HG03432 (cell line): ENCODE measurements at regions not wholly inside any gene's neighbourhood (a gene's known extent, or its start where the extent isn't known, plus 50 kb on each side); places are given as distances from the start of the nearest gene placed in this dataset.

Experiments
- ATAC-seq: cut with Tn5 transposase; IDR thresholded peaks from one replicate; pipeline ENCODE4 v1.9.1; 2021; ENCODE audit warnings: mild to moderate bottlenecking, moderate library complexity; ENCODE audit not compliant: unreplicated experiment

DNA sequence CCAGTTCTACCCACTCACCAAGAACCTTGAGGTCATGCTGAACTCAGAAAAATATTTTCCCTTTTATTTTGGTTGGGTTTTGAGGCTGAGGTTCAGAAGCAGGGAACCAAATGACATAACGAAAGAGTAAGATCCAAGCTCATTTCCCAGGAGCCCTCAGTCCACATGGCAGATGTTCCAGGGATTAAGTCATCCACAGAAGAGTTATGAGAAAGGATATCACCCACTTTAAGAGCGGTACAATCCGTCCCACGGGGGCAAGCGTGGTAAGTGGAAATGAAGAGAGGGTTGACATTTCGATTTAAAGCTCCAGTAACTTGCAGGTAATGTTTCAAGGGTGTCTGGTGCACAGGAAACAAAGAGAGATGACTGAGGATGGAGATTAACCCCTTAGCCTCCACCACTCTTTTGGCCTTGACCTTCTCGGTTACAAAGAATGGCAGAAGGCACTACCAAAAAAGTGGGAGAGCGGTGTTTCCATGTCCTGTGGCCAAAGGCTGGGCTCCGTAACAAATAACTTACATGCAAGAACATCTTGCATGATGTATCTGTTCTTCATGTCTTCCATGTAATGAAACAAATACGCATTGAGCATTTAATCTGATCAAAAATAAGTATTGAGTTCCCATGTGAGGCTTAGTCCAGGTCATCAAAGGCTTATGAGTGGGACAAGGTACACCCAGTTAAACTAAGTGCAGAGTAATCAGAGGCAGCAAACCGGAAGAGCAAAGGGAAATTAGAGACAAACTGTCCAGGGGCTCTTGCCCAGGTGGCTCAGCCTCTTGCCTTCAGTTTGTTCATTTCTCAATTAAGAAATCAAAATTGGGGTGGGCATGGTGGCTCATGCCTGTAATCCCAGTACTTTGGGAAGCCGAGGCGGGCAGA, 241.4 kb downstream of the TOMM20 start:
- no peak for ATAC-seq

DNA sequence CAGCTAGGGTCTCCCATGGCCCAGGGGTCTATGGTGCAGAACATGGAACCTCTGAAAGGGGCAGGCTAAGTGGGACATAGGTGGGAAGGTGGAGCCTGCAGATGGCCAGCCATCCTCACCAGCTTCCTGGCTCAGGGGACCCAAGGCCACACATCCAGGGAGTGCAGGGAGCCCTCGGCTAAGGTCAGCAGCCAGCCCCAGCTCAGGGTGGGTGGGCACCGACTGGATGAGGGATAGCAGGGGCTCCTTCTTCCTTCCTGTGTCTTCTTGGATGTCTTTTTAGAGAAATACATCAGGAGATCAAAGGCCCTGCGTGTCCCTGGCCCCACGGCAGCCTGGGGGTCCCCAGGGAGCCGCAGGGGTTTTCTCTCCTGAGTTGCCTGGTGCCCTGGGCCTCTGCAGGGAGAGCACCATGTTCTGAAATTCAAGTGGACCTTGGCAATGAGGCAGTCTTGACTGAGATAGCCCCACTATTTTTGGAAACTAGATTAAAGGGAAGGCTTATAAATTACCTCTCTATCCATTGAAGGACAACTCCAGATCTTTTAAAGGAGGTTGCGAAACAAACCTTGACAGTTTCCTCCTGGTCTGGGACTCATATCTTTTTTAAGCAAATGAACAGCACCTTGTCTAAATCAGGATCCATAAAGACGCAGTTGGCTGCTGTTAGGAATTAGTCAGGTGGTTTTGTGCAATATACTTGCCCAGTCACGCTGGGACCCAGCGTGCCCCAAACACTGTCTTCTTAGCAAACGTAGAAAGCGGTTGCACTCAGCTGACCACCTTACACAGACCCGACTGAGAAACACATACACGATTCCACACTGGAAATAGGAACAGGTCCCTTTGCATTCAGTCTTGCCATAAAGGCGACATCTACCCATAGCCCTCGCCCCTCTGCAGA, 242.3 kb downstream of the TOMM20 start:
- no peak for ATAC-seq

DNA sequence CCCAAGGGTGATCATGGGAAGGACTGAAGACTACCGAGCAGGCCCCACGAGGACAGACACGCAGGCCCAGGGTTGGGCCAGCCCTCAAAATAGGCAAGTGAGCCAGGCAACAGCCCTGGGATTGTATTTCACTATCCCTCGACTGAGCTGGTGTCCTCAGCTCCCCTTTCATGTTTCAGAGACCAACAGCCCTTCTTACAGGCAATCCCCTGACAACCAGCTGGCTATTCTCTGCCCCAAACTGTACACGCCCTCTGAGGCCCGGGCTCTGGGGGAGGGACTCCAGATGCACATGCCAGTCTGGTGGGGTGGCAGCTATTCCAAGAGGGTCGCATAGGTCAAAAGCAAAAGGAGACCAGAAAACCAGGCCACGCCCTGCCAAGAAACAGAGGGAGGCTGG, 243.0 kb downstream of the TOMM20 start:
- ATAC-seq: no peak

DNA sequence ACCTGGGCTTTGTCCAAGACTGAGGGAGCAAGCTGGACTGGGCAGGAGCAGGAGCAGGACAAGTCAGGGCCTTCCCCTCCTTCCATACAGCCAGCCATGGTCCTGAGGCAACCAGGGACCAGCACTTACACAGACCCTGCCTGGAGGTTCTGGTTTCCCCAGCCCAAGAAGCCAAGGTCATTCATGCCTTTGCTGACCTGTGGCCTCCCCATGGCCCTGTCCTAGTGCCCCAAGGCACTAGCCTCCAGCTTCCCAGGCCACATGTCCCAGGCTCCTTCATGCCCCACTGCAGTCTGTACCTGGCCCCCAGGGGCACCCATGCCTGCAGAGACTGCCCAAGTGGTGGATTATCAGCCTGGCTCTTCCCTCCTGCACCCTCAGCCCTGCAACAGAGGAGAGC, 243.9 kb downstream of the TOMM20 start:
- no peak for ATAC-seq

DNA sequence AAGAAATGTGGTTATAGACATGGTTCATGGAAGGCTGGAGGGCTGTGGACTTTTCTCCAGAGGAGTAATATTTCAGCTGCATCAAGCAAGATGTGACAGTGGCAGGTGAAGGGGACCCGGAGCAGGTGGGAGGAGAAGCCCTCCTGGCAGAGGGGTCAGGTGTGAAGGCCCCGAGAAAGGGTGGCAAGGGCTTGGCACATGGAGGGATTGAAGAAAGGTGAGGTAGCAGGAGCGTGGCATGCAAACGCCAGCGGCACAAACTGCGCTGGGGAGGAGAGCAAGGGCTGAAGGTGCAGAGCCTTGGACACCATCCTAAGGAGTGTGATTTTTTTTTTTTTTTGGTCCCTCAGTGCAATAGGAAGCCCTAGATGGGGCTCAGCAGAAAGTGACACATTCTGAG, 244.6 kb downstream of the TOMM20 start:
- no peak for ATAC-seq

DNA sequence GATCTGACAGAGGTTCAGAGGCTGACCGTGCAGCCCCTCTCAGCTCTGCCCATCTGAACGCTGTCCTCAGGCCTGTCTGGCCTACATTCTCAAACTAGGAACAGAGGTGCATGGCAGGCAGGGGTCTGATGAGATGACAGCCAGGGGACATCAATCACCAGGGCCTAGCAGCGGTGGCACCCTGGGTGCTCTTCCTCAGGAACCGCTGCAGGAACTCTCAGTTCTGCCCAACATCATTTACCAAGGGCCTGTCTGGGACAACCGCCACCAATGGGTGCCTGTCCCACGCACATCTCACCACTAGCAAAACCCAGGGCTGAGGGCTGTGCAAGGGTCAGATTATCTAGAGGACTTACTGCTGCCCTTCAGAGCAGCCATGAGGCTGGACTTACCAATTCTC, 245.7 kb downstream of the TOMM20 start:
- no peak for ATAC-seq

DNA sequence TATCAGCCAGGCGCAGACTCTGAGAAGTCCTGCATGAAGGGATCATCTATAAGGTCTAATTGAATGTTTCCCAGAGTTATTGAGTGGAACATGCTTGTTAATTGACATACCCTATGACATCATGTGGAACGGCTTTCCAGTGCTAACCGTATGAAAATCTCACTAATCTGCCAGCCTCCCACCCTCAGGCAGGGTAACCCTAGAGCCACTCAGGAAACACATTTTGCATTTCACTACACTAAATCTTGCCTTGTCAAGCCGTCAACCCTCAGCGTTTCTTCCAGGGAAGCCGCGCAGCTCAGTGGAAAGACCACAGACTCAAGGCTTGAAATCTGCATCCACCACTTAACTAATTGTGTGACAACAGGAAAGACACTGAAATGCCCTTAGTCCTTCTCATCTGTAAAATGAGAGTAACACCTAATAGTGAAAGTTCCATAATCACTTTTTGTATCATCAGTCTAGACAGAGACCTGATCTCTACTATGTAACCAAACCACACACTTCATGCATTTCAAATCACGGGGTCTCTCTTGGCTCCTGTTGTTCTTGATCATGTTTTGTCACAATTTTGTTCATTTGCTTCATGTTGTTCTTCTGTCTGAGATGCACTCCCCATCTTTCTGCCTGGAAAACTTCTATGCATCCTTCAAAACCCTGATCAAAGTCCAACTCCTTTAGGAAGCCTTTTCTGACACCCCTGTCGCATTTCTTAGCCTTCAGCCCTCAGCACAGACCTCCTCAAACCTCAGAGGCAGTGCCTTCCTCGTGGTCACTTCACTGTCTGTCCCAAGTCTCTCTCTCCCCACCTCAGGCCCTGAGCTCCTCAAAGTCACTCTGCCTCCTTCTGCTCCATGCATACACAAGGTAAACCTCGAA, 246.5 kb downstream of the TOMM20 start:
- peak; percentile 88 for ATAC-seq

DNA sequence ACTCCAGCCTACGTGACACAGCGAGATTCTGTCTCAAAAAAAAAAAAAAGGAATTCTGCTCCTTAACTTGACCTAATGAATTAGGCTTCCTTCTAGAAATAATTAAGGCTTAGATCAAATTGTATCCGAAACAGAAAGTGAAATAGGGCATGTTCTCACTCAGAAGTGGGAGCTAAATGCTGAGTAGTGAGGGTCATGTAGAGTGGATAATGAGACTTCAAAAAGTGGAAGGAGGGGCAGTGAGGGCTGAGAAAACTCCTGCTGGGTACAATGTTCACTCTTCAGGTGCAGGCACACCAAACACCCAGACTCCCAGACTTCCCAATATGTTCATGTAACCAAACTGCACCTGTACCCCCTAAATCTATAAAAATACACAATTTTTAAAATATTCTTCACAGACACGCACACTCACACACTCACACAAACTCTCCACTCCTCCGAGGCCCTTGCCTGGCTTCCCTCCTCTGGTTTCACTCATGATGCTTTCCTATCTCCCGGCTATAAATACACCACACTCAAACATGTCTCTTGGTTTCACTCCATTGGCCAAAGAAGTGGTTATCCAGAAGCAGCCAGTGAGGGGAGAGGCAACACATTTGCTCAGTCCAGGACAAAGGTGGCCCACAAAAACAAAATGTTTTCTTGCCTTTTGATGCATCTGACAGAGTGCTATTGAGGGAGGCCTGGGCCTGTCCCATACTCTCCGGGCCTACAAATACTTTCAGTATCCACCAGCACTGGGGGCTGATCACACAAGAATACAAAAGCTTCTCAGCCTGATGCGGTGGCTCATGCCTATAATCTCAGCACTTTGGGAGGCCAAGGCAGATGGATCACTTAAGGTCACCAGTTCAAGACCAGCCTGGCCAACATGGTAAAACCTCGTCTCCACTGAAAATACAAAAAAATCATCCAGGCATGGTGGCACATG, 249.2 kb downstream of the TOMM20 start:
- ATAC-seq: no peak

DNA sequence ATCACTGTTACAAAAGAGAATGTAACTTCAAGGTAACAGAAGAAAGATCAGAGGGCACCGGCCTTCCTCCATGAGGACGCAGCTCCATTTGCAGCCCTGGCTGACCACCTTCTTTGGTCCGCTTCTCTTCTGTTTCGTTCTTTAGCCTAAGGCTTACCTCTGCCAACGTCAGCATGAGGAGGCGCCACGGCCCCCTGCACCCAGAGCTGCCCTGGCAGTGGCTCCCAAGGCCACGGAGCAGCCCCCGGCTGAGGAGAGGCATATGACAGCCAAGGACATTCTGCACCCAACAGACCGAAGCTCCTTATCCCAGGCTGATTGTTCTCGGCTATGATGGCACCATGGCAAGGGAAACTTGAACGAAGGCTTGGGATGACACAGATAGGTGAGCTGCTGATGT, 250.3 kb downstream of the TOMM20 start:
- no peak for ATAC-seq

DNA sequence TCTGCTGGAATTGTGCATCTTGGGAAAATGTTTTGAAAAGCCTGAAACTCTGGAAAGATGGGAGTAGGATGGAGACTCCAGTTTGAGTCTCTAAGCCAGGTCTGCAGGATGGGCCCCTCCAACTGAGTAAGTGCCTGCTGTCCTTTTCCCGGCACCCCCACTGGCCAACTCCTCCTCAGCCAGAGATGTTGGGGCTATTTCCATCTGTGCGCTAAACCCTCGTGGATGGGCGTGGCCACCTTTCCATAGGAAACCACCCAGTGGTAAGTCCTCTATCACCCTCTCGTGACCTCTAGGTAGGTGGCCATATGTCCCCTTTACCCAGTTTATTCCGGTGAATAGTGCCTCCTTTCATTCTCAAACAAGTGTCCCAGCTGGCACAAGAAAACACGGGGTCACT, 250.9 kb downstream of the TOMM20 start:
- ATAC-seq: no peak

DNA sequence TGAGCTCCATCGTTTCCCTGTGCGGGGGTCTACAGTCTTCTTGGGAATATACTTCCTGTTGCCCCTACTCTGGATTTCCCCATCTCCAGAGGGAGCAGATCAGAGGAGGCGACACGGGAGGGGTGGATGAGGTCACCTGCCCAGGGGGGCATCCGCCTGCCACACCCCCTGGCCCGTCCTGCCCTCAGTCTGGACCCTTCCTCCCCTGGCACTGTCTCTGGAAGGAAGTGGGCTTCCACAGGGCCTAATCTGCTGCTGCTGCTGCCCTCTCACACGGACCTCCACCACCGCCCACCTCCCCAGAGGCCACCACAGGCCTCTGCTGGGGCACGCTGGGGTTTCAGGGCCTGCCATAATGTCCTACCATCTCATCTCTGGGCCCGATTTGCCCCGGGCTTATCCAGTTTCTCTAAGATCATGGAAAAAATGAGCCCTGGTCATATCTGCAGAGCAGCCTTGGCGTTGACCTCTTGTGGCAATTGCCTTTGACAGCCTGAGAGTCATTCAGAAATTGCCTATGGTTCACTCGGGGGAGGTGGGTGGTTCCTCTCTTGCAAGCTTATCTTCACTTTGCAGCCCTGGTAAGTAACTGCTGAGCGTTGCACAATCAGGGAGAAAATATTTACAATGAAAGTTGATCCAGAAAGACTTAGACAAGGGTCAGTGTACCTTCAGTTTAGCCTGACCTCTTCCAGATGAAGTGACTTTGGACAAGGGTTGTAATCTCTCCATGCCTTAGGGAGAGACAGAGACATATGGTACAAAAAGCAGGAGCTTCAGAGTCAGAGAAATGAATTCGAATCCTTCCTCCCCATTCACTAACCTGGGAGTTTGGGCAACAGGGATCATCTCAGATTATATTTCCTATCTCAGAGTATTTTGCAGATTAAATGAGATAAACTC, 252.4 kb downstream of the TOMM20 start:
- no peak for ATAC-seq

DNA sequence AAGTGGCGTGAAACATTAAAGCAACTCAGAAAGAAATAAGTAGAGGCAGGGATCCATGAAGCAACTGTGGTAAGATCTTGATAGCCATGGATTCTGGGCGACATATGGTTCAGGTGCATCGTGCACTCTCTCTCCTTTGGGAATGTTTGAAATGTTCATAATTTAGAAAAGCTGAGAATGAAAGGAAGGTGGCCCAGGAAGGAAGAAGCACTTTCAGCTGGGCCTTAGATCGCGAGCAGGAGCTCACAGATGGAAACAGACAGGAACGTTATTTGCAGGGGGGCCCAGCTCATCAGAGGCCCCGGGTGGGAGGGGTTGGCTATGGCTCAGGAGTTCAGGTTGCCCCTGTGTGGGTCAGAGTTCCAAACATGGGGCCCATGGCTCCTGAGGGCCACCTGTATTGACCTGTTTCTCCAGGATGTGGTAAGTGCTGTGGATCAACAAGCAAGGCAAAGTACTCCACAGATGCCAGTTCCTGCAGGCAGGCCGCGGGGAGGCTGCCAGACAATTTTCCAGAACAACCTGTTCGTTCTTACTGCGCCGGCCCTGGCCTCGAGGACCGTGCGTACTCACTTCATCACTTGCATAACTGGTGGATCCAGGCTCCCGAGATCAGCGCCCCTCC, 253.2 kb downstream of the TOMM20 start:
- ATAC-seq: no peak

DNA sequence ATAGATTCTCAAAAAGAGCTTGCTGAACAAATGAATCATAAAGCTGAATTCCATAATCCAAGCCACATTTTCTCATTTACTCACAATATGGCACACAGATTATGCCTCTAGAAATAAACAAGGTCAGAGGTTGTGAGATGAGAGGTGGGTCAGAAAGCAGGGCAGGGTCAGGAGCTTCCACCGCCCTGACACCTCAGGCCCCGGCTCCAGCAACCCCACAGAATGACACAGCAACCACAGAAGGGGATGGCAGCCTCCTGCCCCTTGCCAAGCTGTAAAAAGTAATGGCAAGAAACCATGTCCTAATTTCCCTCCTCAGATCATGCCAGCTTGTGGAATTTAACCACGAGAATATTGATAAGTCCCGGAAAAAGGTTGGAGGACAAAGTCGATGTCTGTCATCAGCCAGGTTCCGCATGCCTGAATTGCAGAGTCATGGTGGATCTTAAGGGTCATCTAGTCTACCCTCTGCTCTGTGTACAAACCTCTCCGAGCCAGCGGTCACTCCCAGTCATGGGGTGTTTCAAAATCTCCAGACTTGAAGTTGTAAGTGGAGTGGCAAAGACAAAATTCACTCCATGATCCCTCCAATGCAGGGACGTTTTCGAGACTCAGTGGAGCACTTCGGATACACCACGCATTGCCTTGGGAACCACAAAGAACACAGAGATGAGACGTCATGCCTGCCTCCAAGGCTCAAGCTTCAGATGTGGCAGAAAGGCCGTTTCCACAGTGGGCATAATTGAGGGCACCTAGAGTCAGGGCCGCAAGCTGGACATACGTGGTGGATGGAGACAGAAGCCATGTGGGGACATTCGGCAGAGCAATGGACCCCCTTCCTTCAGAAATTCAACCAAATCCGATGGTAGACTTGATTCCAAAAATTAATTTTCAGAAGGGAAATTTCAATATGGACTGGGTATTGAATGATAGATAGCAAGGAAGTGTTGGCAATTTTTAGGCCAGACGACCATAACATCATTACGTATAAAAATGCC, 254.0 kb downstream of the TOMM20 start:
- ATAC-seq: no peak

DNA sequence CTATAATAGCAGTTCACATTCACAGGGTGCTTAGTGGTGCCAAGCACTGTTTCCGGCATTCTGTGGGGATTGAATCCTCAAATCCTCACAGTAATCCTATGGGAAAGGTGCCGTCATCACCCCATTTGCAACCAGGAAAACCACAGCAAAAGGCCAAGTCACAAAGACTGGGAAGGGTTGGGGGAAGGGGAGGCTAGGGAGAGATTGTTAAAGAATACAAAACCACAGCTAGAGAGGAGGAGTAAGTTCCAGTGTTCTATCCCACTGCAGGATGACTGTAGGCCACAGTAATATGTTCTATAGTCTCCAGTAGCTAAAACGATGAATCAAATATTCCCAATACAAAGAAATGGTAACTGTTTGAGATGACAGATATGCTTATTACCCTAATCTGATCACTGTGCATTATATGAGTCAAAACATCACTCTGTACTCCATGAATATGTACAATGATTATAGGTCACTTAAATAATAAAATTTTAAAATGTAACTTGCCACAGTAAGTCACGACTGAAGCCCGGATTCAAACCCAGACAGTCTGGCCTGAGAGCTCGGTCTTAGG, 256.8 kb downstream of the TOMM20 start:
- no peak for ATAC-seq

DNA sequence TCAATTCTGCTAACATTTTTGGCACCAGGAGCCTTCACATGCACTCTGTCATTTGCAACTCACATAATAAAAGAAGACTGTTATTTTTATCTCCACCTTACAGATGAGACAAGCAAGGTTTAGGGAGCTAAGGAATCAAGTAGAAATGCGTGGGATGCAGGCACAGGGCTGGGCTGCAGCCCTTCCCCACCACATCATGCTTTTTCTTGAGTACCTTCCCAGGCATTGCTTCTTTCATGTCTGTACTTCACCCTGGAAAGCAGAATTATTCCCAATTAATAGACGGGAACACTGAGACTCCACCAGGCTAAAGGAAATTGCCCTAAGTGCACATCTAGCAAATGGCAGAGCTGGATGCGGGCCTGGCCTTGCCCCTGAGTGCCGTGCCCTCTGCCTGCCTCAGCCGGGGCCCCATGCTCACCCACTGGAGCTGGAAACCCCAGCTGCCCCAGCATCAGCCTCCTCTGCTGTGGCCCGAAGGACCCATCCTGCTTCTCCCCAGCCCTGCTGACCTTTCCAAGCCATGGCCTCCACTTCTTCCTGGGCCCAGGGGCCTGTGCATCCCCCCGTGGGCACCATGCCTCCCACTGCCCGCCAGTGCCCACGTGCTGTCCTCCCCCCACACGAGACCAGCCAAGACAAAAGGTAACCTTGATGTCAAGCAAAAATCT, 257.5 kb downstream of the TOMM20 start:
- ATAC-seq: no peak
